ENCODE measurements at regions not wholly inside any gene's neighbourhood (a gene's known extent, or its start where the extent isn't known, plus 50 kb on each side); places are given as distances from the start of the nearest gene placed in this dataset.

DNA sequence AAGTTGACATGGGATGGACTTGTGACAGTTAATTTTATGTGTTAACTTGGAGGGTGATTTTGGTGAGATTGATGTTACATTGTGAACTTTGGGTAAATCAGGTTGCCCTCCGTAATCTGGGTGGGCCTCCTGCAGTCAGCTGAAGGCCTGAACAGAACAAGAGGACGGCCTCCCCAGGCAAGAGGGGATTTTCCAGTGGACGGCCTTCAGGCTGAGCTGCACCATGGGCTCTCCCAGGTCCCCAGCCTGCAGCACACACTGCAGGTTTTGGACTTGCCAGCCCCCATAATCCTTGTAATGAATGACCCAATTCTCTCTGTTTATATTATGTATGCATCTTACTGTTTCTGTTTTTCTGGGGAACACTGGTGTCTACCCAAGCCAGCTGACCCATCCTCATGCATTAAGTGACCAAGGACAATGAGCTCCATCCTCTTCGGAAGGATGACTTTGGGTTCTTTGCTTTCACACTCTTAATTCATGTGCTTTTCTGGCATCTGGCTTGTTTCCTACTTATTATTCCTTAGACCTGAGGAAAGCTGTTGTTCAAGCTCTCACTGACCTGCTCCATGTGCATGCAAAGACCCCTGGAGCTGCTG, 64.2 kb downstream of the DACT2 start:
- TF ChIP-seq EGR1 (IDR thresholded peaks at IDR 0.05) (no peak), CREB1 (IDR thresholded peaks at IDR 0.05; ENCODE audit: low read depth) (no peak), NFIC (IDR thresholded peaks at IDR 0.05) (no peak)
- TF ChIP-seq, protein P1, sequence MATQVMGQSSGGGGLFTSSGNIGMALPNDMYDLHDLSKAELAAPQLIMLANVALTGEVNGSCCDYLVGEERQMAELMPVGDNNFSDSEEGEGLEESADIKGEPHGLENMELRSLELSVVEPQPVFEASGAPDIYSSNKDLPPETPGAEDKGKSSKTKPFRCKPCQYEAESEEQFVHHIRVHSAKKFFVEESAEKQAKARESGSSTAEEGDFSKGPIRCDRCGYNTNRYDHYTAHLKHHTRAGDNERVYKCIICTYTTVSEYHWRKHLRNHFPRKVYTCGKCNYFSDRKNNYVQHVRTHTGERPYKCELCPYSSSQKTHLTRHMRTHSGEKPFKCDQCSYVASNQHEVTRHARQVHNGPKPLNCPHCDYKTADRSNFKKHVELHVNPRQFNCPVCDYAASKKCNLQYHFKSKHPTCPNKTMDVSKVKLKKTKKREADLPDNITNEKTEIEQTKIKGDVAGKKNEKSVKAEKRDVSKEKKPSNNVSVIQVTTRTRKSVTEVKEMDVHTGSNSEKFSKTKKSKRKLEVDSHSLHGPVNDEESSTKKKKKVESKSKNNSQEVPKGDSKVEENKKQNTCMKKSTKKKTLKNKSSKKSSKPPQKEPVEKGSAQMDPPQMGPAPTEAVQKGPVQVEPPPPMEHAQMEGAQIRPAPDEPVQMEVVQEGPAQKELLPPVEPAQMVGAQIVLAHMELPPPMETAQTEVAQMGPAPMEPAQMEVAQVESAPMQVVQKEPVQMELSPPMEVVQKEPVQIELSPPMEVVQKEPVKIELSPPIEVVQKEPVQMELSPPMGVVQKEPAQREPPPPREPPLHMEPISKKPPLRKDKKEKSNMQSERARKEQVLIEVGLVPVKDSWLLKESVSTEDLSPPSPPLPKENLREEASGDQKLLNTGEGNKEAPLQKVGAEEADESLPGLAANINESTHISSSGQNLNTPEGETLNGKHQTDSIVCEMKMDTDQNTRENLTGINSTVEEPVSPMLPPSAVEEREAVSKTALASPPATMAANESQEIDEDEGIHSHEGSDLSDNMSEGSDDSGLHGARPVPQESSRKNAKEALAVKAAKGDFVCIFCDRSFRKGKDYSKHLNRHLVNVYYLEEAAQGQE (IDR thresholded peaks at IDR 0.05; ENCODE audit: low read depth), result no peak

DNA sequence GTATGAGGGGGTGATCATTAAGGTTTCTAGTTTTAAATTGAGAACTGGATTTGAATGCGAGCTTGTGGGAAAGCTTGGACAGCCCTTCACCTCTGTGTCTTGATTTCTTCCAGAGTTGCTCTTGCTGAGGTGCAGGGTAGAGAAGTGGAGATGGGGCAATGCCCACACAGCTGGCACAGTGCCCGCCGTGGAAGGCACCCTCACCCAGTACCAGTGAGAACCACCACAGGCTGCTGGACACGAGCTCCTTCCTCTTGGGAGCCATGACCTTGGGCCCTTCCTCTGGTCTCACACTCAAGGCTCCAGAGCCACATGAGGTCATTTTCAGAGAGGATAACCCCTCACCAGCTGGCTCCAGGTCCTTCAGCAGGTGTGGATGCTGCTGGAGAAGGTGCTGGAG, 67.3 kb downstream of the DACT2 start:
- TF ChIP-seq, protein P2, sequence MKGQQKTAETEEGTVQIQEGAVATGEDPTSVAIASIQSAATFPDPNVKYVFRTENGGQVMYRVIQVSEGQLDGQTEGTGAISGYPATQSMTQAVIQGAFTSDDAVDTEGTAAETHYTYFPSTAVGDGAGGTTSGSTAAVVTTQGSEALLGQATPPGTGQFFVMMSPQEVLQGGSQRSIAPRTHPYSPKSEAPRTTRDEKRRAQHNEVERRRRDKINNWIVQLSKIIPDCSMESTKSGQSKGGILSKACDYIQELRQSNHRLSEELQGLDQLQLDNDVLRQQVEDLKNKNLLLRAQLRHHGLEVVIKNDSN (IDR thresholded peaks at IDR 0.05), result no peak
- no peak for TF ChIP-seq ZBTB7A (IDR thresholded peaks at IDR 0.05; ENCODE audit: low read depth)
- TF ChIP-seq, protein P1 (IDR thresholded peaks at IDR 0.05; ENCODE audit: low read depth), result no peak
- TF ChIP-seq CREB1 (IDR thresholded peaks at IDR 0.05; ENCODE audit: low read depth), result no peak
- no peak for TF ChIP-seq CEBPB (IDR thresholded peaks at IDR 0.05)
- TF ChIP-seq YY1 (IDR thresholded peaks at IDR 0.05; ENCODE audit: low read depth), result no peak
- no peak for TF ChIP-seq RAD21 (IDR thresholded peaks at IDR 0.05; ENCODE audit: low read depth)
- TF ChIP-seq EGR1 (IDR thresholded peaks at IDR 0.05), result no peak
- TF ChIP-seq FOXM1 (IDR thresholded peaks at IDR 0.05; ENCODE audit: borderline replicate concordance, low read depth), result no peak
- TF ChIP-seq TEAD4 (IDR thresholded peaks at IDR 0.05), result no peak
- TF ChIP-seq EP300 (IDR thresholded peaks at IDR 0.05; ENCODE audit: borderline replicate concordance), result no peak
- TF ChIP-seq TAF1 (IDR thresholded peaks at IDR 0.05; ENCODE audit: low read depth), result no peak
- no peak for TF ChIP-seq NFIC (IDR thresholded peaks at IDR 0.05)
- TF ChIP-seq, protein P3, sequence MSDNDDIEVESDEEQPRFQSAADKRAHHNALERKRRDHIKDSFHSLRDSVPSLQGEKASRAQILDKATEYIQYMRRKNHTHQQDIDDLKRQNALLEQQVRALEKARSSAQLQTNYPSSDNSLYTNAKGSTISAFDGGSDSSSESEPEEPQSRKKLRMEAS (IDR thresholded peaks at IDR 0.05), result no peak
- TF ChIP-seq TCF12 (IDR thresholded peaks at IDR 0.05; ENCODE audit: low read depth), result no peak

DNA sequence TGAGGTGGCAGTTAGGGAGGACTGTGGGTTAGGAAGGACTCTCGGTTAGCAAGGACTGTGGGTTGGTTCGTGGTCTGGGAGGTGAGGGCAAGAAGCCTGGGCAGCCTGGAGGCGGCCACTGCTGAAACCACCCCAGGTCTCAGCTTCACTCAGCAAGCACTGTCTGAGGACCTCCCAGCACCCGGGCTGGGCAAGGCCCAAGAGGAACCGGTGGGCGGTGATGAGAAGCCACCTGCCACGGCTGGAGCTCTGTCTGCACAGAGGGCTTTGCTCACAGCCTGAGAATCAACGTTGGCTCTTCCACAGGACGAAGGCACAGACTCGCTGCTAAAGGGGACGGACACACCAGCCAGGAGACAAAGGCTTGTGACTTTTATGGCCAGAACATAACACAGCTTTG, 69.3 kb downstream of the DACT2 start:
- TF ChIP-seq YY1 (IDR thresholded peaks at IDR 0.05; ENCODE audit: low read depth) (no peak), CREB1 (IDR thresholded peaks at IDR 0.05; ENCODE audit: low read depth) (no peak), NFIC (IDR thresholded peaks at IDR 0.05) (no peak), EGR1 (IDR thresholded peaks at IDR 0.05) (no peak)
- TF ChIP-seq, protein P3 (IDR thresholded peaks at IDR 0.05), result no peak

DNA sequence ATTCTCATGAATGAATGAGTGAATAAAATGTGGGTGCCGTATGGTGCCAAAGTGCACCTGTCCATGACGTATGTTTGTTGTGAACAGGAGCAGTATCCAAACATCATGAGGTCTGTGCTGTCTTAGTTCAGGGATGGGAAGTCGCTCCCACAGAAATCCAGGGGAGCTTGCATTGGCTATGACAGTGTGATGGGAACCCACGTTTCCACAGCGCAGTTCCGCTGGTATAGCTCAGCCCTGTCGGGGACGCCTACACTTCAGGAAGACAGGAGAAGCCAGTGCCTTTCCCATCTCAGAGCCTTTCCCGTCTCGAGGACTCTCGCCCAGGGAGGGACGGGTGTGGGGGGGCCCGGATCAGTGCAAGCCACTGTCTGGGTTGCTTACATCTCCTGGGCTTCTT, 69.8 kb downstream of the DACT2 start:
- TF ChIP-seq NFIC (IDR thresholded peaks at IDR 0.05), result no peak
- no peak for TF ChIP-seq YY1 (IDR thresholded peaks at IDR 0.05; ENCODE audit: low read depth)
- TF ChIP-seq EP300 (IDR thresholded peaks at IDR 0.05; ENCODE audit: borderline replicate concordance), result no peak
- TF ChIP-seq CREB1 (IDR thresholded peaks at IDR 0.05; ENCODE audit: low read depth), result no peak
- TF ChIP-seq TAF1 (IDR thresholded peaks at IDR 0.05; ENCODE audit: low read depth), result no peak
- TF ChIP-seq RAD21 (IDR thresholded peaks at IDR 0.05; ENCODE audit: low read depth), result no peak
- no peak for TF ChIP-seq TCF12 (IDR thresholded peaks at IDR 0.05; ENCODE audit: low read depth)
- TF ChIP-seq ZBTB7A (IDR thresholded peaks at IDR 0.05; ENCODE audit: low read depth), result no peak
- TF ChIP-seq, protein P1 (IDR thresholded peaks at IDR 0.05; ENCODE audit: low read depth), result no peak
- no peak for TF ChIP-seq CEBPB (IDR thresholded peaks at IDR 0.05)

DNA sequence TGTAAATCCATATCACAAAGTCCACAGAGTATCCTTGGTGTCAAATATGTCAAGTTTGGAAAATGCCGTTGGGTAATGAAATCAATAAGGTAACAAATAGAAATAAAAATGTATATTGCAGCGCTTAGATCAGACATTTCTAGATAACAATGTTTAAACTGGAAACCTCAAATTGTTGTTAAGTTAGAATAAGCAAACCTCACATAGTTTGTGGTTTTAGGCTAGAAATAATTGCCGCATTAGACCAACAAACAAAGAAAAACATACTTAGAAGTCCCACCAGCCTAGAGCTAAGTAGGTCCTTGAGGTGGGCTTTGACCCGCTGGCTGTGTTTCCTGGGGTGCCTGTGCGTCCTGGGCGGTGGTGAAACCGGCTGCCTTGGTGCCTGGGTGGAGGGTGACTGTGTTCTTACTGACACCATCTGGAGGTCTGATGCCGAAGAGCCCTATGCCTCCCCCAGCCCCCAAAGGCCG, 71.4 kb downstream of the DACT2 start:
- no peak for TF ChIP-seq EGR1 (IDR thresholded peaks at IDR 0.05)
- no peak for TF ChIP-seq CEBPB (IDR thresholded peaks at IDR 0.05)
- TF ChIP-seq CREB1 (IDR thresholded peaks at IDR 0.05; ENCODE audit: low read depth), result no peak
- no peak for TF ChIP-seq RAD21 (IDR thresholded peaks at IDR 0.05; ENCODE audit: low read depth)
- TF ChIP-seq, protein P3 (IDR thresholded peaks at IDR 0.05), result no peak
- TF ChIP-seq TCF12 (IDR thresholded peaks at IDR 0.05; ENCODE audit: low read depth), result no peak
- TF ChIP-seq, protein P2 (IDR thresholded peaks at IDR 0.05), result no peak
- TF ChIP-seq YY1 (IDR thresholded peaks at IDR 0.05; ENCODE audit: low read depth), result no peak
- TF ChIP-seq, protein P1 (IDR thresholded peaks at IDR 0.05; ENCODE audit: low read depth), result no peak
- no peak for TF ChIP-seq ZBTB7A (IDR thresholded peaks at IDR 0.05; ENCODE audit: low read depth)
- no peak for TF ChIP-seq TEAD4 (IDR thresholded peaks at IDR 0.05)
- no peak for TF ChIP-seq FOXM1 (IDR thresholded peaks at IDR 0.05; ENCODE audit: borderline replicate concordance, low read depth)
- TF ChIP-seq TAF1 (IDR thresholded peaks at IDR 0.05; ENCODE audit: low read depth), result no peak

All from Ishikawa (cell line).